ENCODE measurements at regions not wholly inside any gene's neighbourhood (a gene's known extent, or its start where the extent isn't known, plus 50 kb on each side); places are given as distances from the start of the nearest gene placed in this dataset.
"Not testable (repeated sequence)": the region's sequence is repeated elsewhere in the genome, so short reads cannot be mapped to it uniquely, and the experiment has no call there.

DNA sequence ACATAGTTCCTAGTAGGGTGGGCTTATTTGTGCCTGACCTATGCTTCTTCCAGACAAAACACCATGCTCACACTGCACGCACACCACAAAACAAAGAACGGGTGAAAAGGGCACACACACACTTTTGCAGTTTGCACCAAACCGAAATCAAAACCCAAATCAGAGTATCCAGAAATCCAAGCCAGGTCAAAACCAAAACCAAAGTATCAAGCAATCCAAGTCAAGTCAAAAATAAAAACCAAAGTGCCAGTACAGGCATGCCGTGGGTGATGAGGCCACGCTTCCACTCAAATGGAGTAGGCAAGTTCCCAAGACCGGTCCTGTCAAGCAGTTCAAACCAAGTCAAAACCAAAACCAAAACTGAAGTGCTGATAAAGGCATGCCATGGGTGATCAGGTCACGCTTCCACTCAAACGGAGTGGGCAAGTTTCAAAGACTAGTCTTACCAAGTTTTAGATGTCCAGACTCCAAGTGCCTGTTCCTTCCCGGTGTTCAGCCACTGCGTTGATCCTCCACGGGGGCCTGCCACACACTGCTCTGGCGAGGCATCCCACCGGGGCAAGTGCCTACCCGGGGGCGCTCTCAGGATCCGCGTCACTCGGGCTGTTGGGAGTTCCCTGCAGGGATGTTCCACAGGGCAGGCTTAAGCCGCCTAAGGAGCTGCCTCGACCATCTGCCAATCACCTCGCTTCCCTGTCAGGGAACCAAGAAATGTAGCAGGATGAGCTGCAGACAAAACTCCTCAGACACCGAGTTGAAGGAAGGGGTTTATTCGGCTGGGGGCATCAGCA lies 184.5 kb upstream of the SGO1 start:
- not testable (repeated sequence) for DNase-seq

GRCh38 chr3:20361000-20361399 lies 175.0 kb upstream of the SGO1 start:
- DNase-seq, result no peak

DNA sequence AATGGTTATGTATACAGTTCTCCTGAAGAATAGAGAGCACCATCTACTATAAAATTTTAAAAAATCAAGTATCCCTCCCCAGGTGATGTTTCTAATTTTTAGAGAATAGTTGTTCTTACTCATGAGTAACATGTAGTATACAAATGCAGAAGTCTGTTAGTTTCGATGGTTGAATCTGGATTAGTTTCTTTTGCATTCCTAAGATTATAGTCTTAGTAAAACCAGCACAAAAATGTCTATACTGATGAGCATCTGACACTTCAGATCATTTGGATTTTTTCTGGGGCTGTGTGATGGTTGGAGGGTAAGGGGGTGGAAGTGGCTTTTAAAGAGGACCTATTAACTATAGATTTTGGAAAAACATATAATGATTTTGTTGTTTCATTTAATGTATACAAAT lies 167.3 kb upstream of the SGO1 start:
- DNase-seq, result peak; percentile 89

DNA sequence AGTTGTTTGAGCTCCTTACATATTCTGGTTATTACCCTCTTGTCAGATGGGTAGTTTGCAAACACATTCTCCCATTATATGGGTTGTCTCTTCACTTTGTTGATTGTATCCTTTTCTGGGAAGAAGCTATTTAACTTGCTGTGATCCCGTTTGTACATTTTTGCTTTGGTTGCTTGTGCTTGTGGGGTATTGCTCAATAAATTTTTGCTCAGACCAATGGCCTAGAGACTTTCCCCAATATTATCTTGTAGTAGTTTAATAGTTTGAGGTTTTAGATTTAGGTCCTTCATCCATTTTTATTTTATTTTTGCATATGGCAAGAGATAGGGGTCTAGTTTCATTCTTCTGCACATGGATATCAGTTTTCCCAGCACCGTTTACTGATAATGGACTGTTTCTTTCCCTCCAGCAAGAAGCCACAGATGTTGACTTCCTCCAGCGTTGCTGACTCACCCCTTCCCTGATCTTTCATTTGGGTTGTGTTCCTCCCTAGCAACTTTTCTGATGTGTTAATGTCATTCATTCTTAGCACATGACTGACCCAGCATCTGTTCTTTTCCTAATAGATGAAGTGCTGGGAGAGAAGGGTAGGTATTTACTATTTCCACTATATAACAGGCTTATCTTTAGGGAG lies 166.7 kb upstream of the SGO1 start:
- DNase-seq, result peak; percentile 79

GRCh38 chr3:20350449-20350848 lies 164.4 kb upstream of the SGO1 start:
- no peak for DNase-seq

DNA sequence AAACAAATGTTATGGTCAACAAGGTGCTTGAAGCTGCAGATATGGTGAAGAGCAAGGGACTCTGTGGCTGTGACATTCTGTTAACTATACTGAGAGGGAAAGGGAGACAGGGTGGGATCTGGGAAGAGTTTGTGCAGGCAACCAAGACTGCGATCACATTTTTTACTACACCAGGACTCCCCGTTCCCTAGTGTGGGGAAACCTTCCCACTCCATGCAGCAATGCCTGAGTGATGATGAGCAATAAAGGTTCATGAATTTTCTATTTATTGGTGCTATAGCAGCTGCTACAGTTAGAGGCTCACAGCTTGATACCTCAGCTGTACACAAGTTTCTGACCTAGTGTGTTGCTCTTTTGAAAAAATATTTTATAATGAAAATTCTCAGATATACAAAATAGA lies 160.9 kb upstream of the SGO1 start:
- DNase-seq, result no peak

DNA sequence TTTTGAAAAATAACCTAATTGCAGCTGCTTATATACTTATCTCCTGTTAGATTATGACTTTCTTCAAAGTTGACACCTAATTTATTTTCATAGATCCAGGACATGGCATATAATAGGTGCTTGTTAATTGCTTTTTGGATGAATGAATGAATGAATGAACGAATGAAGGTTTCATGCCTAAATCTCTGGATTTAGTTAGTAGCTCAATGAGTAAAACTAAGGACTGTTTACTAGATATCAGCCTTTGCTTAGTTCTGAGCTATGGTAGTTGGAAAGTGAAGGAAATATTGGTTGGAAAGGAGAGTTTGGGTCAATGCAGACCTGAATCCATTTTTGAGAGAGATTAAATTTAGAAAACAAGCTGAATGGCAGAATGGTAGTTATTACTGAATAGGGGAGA lies 160.4 kb upstream of the SGO1 start:
- DNase-seq, result no peak

GRCh38 chr3:20344400-20344959 lies 158.5 kb upstream of the SGO1 start:
- peak; percentile 32 for DNase-seq

- no peak for DNase-seq
These were observed 157.8 kb upstream of the SGO1 start for GRCh38 chr3:20343790-20344189.

GRCh38 chr3:20340324-20340928 lies 154.4 kb upstream of the SGO1 start:
- peak; percentile 65 for DNase-seq

DNA sequence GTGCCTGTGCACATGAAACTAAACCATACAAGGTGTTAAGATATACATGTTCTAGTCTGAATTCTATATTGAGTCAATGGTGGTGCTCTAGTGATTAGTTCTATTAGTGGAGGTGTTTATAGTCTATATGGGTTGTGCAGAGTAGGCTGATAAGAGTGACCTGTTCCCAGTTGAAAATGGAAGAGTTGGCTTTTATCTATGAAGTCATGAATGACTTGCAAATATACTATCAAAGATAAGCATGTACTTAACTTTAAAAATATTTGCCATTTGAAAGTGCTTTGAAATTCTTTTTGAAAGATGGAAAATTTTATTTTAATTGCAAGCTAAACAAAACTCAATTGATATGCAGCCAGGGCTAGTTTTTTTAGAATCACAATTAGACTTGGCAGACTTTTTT lies 150.6 kb upstream of the SGO1 start:
- DNase-seq, result no peak

- DNase-seq, result no peak
These were observed 148.8 kb upstream of the SGO1 start for GRCh38 chr3:20334842-20335241.

GRCh38 chr3:20327889-20328288 lies 141.9 kb upstream of the SGO1 start:
- DNase-seq, result no peak

DNA sequence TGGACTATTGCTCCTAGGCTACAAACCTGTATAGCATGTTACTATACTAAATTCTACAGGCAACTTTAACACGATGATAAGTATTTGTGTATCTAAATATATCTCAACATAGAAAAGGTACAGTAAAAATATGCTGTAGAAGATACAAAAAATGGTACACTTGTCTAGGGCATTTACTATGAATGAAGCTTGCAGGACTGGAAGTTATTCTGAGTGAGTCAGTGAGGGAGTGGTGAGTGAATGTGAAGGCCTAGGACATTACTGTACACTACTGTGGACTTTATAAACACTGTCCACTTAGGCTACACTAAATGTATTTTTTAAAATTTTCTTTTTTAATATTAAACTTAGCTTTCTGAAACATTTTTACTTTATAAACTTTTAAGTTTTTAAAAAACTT lies 140.5 kb upstream of the SGO1 start:
- no peak for DNase-seq

DNA sequence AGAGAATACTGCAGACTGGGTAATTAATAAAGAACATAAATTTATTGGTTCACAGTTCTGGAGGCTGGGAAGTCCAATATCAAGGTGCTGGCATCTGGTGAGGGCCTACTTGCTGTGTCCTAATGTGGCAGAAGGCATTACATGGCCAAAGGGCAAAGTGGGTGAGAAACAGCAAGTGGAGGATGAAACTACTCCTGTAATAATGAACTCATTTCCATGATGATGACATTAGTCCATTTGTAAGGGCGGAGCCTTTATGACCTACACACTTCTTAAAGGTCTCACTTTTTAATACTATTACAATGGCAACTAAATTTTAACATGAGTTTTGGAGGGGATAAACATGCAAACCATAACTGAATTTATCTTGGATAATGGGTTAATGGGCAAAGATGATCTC lies 139.6 kb upstream of the SGO1 start:
- DNase-seq, result no peak

DNA sequence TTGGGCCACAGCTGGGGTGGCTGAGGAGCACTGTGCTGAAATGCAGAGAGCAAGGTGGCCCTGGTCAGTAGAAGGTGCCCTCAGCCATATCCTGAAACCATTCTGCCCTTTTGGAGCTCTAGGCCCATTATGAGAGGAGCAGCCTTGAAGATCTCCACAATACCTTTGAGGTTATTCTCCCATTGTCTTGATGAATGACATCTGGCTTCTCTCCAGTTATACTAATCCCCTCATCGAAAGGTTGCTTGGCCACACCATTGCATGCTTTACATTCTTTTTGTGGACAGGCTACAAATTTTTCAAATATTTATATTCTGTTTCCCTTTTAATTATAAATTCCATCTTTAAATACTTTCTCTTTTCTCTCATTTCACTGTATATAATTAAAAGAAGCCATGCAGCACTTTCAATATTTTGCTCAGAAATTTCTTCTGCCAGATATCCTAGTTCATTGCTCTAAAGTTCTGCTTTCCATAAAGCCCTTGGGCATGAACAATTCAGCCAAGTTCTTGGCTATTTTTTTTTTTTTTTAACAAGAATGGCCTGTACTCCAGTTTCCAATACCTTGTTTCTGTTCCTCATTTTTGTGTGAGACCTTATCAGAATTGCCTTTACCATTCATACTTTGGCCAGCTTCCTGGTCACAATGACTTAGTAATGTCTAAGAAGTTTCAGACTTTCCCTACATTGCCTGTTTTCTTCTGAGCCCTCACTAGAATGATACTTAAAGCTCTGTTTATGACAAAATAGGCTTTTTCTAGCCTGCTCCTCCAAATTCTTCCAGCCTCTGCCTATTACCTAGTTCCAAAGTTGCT lies 138.9 kb upstream of the SGO1 start:
- DNase-seq, result peak; percentile 90

- DNase-seq, result no peak
These were observed 137.4 kb upstream of the SGO1 start for GRCh38 chr3:20323307-20323927.

GRCh38 chr3:20322085-20322484 lies 136.1 kb upstream of the SGO1 start:
- DNase-seq, result no peak

DNA sequence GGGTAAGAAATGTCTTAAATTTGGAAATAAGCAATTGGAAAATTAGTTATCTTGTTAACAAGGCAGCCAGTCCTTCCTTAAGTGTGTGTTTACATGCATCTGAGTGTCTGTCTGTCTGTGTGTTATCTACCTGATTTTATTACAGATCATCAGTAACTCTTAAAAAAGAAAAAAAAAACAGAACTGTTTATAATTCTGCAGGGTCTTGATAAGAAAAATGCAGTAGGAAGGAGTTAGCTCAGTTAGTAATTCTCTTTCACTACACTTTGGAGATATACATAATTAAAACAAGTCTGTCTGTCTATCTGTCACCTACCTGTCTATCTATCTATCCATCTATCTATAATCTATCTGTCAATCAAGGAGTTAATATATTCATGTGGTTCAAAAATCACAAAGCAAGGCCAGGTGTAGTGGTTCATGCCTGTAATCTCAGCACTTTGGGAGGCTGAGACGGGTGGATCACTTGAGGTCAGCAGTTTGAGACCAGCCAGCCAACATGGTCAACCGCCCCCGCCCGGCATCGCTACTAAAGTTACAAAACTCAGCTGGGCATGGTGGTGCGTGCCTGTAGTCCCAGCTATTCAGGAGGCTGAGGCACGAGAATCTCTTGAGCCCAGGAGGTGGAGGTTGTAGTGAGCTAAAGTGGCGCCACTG lies 135.5 kb upstream of the SGO1 start:
- DNase-seq, result no peak

- no peak for DNase-seq
These were observed 134.5 kb upstream of the SGO1 start for GRCh38 chr3:20320489-20320888.

DNA sequence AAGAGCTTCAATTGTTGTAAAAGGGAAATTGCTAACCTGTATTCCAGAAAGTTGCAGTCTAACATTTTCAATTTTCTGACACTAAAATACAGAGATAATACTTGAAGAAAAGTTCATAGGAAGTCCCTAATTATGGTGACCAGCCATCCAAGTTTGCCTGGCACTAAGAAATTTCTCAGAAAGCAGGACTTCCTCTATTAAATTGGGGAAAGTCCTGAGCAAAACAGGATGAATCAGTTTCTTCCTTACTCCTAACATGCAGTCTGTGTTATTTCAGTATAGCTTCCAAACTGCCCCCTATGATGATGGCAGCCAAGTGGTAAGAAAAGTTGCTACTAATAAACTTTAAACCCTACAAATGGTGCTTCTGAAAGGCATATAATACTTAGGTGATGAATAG lies 133.5 kb upstream of the SGO1 start:
- no peak for DNase-seq

GRCh38 chr3:20317616-20318015 lies 131.6 kb upstream of the SGO1 start:
- DNase-seq, result no peak
